HG03521 (cell line): ENCODE measurements at regions not wholly inside any gene's neighbourhood (a gene's known extent, or its start where the extent isn't known, plus 50 kb on each side); places are given as distances from the start of the nearest gene placed in this dataset.

Experiments used
- ATAC-seq: cut with Tn5 transposase; IDR thresholded peaks from one replicate; pipeline ENCODE4 v1.9.1; 2021; ENCODE audit warnings: mild to moderate bottlenecking, moderate library complexity; ENCODE audit not compliant: unreplicated experiment

DNA sequence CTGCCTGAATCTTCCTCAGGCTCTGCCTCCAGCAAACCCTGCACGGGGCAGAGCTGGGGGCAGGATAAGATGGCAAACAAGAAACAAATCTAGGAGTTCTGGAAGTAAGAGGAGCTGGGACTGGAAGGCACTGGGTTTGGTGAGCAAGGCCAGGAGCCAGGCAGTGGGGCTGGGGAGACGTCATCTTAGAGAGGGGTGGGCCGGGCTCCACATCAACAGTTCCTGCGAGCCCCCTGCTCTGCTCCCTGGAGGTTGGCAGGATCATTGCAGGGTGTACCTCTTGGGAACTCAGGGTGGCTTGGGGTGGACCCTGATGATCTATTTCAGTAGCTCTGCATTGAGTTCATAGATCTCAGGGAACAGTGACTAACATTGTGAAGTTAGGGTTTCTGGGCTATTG, 87.3 kb upstream of the PRR23E start:
- ATAC-seq = no peak

DNA sequence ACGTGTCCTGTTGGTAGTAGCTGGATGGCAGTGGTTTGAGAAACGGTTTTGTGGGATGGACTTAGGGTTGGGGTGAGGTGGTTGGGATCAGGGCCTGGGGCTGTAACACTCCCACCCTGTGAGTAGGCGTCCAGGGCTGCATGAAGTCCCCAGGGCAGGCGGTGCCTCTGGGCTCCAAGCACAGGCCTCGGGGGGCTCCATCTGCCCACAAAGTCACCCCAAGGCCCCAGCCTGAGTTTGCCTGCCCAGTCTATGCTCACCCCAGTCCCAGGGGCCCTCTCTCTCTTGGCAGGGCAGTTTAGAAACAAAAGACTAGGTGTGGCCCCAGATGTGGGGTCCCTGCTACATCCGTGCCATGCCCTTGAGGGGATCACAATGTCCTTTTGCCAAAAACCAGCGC, 86.9 kb upstream of the PRR23E start:
- ATAC-seq = no peak

DNA sequence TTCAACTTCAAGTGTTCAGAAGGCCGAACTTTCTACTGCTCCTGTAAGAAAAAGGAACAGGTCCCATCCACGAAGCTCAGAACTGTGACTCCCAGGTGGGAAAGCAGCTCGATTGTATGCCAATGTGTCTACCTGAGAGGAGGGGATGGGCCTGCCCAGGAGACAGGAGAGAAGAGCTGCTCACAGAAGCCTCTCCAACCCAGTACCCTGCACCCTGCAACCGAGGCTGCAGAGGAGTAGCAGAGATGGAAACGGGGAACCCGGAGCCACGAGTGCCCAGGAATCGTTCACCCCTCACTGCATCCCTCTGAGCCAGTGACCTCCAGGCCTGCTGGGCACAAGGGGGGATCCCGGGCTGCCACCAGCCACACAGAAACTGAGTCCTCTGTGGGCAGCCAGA, 86.5 kb upstream of the PRR23E start:
- no peak for ATAC-seq

DNA sequence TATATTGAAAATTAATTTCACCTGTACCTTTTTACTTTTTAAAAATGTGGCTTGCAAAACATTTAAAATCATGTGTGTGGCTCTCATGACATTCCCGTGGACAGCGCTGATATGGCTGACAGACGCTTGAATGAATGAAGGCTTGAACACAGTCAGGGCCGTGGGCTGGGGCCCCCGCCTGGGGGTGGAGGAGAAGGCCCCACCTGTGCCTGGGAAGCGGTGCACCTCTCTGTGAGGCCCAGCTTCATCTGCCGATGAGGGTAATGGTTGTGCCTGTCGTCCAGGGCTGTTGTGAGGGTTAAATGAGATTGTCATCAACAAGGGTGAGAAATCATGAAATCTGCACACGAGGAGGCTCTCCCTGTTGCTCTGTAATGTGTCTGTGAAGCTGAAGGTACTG, 85.9 kb upstream of the PRR23E start:
- ATAC-seq = no peak

DNA sequence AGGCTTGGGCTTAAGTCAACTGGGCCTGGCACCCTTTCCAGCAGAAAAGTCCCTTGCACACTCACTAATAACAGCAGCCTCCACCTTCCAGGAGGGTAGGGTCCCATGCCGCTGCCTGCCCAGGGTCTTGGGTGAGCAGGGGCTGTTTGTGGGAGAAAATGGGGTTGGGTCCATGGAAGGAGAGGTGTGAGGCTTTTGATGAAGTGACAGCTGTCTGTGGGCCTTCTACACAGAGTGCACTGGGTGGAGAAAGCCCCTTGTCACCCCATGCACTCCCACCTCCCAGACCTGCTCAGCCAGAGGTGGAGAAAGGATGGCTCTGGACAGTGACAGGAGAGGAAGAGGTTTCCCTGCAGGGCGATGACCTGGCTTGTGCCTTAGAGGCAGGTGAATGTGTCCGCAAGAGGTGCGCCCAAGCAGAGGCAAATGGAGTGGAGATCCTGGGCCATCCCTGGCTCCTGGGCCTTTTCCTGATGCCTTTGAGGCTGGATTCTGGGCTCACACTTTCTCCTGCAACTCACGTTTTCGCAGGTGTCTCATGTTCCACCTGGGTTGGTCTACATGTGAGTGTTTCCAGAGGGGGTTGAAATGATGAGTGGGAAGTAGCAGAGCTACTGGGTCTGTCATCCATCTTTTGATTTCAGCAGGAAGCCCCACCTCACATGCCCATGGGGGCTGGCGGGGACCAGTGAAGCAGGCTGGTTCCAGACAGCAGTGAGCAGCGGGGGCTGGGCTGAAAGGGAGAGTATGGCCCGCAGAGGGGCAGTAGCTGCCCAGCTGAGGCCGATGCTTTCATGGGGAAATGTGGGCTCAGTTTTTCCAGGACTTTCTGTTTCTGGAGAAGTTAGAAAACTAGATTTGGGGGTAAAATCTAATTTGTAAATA, 85.2 kb upstream of the PRR23E start:
- no peak for ATAC-seq

DNA sequence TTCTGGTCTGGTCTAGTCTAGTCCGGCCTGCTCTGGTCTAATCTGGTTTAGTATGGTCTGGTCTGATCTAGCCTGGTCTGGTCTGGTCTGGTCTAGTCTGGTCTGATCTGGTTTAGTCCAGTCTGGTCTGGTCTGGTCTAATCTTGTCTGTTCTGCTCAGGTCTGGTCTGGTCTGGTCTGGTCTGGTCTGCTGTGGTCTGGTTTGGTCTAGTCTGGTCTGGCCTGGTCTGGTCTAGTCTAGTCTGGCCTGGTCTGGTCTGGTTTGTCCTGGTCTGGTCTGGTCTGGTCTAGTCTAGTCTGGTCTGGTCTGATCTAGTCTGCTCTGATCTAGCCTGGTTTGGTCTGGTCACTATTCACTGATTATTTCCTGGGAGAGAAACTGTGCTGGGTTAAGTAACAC, 84.1 kb upstream of the PRR23E start:
- ATAC-seq = no peak

DNA sequence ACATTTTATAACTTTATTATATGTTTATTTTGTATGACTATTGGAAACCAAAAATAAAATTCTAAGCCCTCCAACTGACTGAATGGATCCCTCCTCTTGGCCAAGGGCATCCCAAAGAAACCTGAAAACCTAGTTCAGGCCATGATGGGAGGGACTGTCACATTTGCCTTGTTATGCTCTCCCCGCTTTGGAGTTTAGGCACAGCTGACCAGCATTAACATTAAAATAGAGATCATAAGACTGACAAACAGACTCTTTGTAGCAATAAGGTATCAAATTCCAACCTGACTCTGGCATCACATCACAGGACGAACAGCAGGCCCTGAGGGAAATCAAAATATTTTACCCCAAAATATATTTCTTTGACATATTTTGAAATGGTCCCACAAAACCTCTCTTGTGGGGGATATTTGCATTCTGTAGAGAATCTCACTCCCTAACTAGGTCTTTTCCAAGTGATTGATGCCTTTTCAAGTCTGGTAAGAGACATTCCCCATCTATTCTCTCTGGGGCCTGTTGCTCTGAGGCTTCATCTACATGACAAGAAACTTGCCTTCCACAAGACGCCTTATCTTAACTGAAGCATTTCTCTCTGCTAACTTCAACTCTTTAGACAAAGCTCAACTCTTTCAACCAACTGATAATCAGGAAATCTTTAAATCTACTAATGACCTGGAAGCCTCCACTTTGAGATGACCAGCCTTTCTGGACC, 81.8 kb upstream of the PRR23E start:
- ATAC-seq = no peak

DNA sequence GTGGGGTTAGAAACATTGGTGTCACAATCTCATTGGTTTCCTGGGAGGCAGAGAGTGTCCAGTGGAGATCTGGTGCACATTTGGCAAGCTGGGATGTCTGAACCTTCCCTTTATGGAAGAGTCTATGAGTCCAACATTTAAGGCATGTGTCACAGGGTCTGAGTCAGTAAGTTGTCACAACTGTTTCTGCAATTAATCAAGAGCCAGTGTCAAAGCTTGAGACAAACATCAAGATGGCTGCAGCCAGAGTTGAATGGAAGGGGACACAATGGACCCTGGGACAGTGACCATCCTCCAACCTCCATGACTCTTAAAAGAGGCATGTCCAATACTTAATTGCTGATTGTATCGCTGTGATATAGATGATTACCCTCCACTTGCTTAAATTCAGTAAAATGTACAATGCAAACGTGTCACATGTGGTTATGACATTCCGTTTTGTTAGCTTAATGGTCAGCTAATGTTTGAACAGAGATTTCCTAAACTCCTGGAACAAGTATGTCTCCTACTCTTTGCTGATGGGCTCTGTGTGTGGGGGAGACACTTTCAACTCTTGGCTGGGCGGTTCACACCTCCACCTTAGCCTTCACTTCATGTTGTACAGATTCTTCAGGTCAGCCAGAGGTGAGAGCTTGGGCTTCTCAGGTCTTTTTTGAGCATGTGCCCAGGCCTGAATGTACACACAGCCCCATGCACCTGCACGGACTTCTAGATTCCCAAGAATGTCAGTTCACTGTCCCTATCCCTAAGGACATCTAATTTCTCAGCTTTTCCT, 79.9 kb upstream of the PRR23E start:
- no peak for ATAC-seq

DNA sequence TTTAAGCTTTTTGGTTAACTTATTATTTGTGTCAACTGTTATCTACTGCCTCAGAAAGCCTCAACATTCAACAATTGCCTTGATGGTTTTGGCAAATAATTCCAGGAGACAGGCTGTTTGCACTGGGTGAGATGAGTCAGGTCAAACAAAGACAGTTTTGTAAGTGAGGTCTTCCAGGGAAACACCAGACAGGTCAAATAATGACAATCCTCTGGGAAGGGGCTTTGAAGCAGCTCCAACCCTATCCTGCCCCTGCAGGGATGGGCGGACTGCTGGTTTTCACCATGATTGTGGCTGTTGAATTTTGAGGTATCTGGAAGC, 79.4 kb upstream of the PRR23E start:
- no peak for ATAC-seq

DNA sequence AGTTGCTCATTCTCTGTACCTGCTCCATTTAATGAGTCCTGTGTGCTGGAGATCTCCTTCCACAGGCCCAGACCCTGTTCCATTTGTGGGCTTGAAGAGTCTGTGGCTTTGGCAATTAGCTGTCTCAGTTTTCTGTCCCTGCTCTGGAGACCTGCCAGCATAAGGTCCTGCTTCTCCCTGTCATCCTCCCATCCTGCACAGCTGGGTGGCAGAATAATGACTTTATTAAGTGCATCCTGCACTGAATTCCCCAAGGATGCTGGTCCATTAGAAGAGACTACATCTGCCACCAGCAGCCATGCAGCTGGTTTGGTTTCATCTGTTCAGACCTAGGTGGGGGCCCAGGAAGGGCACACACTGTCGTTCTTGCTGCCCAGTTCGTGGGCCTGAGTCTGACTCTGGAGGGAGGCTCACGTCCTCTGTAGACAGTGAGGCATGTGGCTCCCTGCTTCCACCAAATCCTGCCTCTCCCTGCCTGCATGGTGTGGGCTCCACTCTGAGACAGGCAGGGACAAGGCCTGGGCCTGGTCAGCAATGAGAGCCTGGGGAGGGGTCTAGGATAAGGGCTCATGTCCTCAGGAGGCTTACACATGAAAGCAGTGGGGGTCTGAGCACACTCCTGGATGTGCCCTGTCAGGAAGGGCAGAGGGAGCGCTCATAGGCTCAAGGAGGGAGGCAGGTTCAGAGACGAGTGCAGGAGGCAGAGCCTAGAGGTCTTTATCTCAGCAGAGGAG, 78.4 kb upstream of the PRR23E start:
- ATAC-seq = no peak

DNA sequence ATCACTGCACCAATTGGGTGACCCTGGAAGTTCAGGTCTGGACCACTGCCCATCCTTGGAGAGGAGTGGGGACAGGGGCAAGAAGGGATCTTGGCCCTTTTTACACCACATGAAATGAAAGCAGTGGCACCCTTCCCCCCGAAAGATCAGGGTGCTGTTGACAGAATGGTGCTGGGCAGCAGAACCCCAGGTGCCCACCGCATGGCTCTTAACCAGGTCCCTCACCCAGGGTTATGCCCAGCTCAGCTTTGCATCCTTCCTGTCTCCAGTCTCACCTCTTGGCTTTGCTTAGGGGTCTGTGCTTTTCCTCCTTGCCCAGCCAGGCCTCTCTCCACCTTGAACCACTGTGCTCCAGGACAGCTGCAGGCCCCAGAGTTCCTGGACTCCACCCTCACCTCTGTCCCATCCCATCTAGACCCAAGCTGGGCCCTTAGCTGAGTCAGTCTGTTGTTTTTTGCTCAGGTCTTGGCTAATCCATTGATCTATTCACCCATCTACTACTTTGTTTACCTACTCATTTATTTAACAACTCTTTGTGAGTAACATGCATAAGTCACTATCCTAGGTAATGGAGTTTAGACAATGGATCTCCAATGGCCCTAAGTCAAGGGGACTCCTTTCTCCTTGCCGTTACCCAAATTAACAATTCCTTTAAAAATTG, 77.1 kb upstream of the PRR23E start:
- ATAC-seq = no peak

DNA sequence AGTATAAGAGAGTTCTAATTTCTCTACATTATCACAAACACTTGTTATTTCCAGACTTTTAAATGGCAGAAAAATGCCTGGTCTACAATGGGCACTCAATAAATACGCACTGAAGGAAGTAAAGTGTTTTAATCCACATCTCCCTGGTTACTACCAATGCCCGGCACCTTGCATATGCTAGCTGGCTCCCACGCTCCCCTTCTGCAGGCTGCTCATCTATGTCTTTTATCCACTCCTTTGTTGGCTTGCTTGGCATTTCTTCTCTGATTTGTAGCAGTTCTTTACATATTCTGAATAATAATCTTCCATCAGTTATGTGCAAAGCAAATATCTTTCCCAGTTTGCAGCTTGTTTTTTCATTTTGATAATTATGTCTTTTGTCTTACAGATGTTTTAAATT, 74.6 kb upstream of the PRR23E start:
- ATAC-seq = no peak

DNA sequence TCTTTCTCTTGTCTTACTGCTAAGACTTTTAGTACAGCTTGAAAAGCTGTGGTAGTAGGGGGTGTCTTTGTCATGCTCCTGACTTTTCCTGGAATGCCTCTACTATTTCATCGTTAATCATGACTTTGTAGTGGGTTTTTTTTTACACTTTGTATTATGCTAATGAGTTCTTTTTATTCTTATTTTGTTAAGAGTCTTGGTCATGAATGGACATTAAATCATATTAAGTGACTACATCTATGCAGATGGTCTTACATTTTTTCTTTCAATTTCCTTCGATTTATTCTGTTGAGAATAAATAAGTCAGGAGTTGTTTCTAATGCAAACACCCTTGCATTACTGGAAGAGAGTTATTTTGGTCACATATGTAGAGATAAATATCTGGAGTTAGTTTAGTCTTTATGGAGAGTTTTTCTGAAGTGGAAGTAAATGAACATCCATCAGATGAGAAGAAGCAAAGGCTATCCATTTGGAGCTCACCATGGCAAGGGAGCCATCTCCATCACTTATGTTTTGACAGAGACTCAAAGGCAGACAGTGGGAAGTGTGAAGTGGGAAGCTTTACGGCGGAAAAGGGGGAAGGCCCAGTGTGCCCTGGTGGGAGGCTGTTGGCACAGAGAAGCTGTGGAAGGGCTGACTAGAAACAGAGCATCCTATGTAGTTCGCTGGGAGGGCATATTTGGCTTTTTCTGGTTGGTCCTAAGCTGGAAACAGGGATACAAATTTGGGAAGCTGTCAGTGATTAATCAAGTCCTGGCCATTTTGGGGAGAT, 73.1 kb upstream of the PRR23E start:
- ATAC-seq = no peak

DNA sequence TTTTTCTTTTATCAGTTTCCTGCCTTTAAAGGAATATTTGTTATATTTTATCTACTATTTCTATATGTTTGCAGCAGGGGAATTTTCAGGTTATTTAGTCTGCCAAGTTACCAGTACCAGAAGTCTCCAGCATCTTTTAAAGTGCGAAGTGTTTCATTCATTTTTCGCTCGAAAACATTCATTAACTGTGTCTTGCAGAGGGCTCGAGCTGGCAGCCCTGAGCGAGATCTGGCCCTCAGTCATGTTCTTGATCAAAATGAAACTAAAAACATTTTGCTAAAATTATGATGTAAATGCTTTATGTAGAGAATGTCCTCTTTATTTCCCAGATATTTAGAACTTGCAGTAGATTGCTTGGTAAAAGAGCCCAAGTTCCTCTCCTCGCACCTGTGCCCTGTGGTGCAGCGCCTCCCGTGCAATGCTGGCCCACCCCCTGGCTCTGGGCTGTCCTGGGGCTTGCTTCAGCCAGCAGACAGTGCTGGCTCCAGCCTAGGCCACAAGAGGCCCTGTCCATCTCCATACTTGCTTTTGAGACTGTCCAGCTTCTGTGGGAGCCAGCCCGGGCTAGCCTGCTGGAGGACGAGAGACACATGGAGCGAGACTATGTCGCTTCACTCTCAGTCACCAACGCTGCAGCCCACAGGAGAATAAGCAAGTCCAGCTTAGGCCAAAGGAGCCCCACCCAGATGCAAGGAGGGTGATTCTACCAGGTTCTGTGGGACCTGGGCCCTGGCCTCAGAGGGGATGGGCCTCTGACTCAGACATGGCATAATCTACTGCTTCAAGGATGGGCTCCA, 71.9 kb upstream of the PRR23E start:
- no peak for ATAC-seq

DNA sequence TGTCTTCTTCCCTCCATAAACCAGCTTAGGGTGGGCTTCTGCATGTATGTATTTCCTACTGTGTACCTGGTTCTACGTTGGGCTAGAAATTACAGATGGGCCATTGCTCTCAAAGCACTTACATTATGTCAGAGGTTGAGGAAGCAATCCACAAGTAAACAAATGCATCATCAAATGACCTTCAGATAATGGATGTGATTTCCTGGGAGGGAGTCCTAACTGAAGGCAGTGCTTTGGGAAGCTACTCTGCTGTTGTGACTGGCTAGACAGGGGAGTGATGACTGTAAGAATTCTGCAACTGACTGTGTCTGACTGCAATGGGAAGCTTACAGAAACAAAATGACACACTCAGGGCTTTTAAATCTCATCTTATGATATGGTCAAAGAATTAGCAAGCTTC, 71.0 kb upstream of the PRR23E start:
- no peak for ATAC-seq

DNA sequence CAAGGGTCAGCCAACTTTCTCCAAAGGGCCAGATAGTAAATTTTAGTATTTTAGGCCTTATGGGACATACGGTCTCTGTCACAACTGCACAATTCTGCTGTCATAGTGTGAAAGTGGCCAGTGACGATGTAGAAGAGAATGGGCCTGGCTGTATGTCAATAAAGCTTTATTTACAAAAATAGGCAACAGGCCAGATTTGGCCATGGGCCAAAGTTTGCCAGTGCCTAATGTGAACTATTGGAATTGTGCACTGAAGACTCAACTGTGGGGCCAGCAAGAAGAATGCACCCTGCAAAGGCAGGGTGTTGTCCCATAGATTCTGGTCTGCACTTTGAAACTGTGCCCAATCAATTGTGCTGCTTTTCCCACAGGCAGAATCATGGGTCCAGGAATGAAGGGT, 69.4 kb upstream of the PRR23E start:
- ATAC-seq = no peak

DNA sequence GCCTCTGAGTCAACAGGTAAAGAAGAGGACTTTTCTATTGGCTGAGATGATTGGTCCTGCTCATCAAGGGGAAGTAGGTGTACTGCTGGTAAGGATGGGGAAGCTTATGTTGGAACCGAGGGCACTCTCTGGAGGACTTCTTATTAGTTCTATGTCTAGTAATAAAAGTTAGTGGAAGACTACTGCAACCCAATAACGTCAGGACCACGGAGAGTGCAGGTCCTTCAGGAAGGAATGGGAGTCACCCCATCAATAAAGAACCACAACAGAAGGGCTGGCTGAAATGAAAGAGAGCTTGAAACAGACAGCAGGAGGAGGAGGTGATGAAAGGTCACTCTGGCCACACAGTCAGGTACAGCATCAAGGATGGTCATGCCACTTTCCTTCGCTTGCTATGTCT, 68.8 kb upstream of the PRR23E start:
- ATAC-seq = no peak

DNA sequence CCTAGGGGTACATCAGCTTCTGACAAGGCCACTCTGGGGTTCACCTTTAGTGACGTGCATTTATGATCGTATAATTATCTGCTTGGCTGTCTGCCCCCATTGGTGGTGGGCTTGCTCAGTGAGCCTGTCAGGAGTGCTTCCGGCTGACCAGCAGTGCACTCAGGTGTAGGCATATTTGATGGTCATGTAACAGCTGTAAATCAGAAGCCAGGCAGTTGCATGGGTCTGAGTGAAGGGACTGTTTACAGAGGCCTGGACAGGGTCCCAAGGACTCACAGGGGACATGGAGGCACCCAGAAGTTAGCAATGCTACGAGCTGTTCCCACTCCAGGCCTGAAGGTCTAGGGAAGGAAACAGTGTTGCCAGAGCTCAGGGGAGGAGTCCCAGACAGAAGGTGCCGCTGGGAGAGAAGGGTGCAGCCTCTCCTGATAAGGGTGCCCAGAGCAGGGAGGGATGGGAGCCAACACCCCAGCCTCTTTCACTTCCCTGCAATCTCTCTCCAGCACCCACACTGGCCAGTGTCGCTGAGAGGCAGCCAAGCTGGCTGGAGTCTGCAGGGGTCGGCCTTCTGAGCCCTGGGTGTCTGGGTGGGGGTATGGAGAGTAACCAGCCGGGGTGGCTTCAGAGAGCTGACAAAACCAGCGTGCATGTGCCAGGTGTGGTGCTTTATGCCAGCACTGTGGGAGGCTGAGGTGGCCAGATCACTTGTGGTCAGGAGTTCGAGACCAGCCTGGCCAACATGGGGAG, 61.3 kb upstream of the PRR23E start:
- no peak for ATAC-seq
